Ovary (tissue), 7 donors: ENCODE measurements at regions not wholly inside any gene's neighbourhood (a gene's known extent, or its start where the extent isn't known, plus 50 kb on each side); places are given as distances from the start of the nearest gene placed in this dataset.

Experiments used
- DNase-seq, 5 donors: peaks; one replicate each; pipeline ENCODE4 v3.0.0-alpha.2; 2019 to 2020
- H3K27ac ChIP-seq, 2 donors: fragments of 200-600 bp; one replicate each; pipeline versions ENCODE4 v1.5.1 to v1.8.0; 2019 to 2022
- H3K27me3 ChIP-seq: fragments of 200-600 bp; one replicate; pipeline ENCODE4 v1.8.0; 2022
- H3K36me3 ChIP-seq: fragments of 200-600 bp; sonication (generic); one replicate; pipeline ENCODE4 v1.5.1; 2019
- H3K4me1 ChIP-seq: one replicate; pipeline ENCODE4 v1.8.1; 2013; ENCODE audit warnings: mild to moderate bottlenecking, moderate library complexity; ENCODE audit not compliant: insufficient read depth
- H3K4me3 ChIP-seq: fragments of 200-600 bp; sonication (generic); one replicate; pipeline ENCODE4 v1.5.1; 2017
- H3K9me3 ChIP-seq, 2 donors: fragments of 200-600 bp in 1 of 2; sonication (generic) in 1 of 2; one replicate each; pipeline versions ENCODE4 v1.5.1 to v1.8.1; 2013 to 2019; ENCODE audit warnings: mild to moderate bottlenecking in 1 of 2, moderate library complexity in 1 of 2
- CTCF ChIP-seq, 3 donors: fragments of 450-650 bp in 2 of 3; fragments of 200-600 bp in 1 of 3; IDR thresholded peaks; one replicate each; pipeline versions ENCODE4 v1.5.1 to v1.8.0; 2016 to 2022; ENCODE audit warnings: antibody characterized with exemption in 3 of 3, mild to moderate bottlenecking in 1 of 3
- EP300 ChIP-seq: sonication (generic); formaldehyde crosslinking; IDR thresholded peaks from one replicate; pipeline ENCODE4 v1.6.1; 2017; ENCODE audit warnings: antibody characterized with exemption
- POLR2A ChIP-seq: fragments of 450-650 bp; IDR thresholded peaks from one replicate; pipeline ENCODE4 v1.6.1; 2017; ENCODE audit warnings: antibody characterized with exemption, mild to moderate bottlenecking, moderate library complexity
- WGBS, 3 donors: extraction: QIAGEN DNeasy Blood & Tissue Kit in 1 of 3; methylation state at CpG; one replicate each; pipeline versions ENCODE4 v1.1.5 to v1.1.7; 2013 to 2017; 5-methylcytosine and 5-hydroxymethylcytosine counted together
- intact Hi-C, 4 donors: fragments of 100-400 bp; cut with DNase I; formaldehyde crosslinking; loops; one replicate each; pipeline versions ENCODE4 v1.11.0 to v1.15.1; 2022 to 2023
- donor health status: DM: no; HTN: no; CAD: no; lungs with moderate emphysema.
- donor health status: DM: no; HTN: no; CAD: no.
- donor health status: Bipolar disorder and iron deficiency.
- donor health status: DM: no; HTN: no; CAD: no.
- donor health status: DM: yes; HTN: yes; CAD: no.

- no peaks in the 10 kb centered on the region for H3K4me1 ChIP-seq
- intact Hi-C loops = loop anchor here in 1 of 4 donors (10.0 kb wide), 1 partner anchor 1629 kb away; no protein-coding TSS in a partner anchor
- H3K36me3 ChIP-seq = no peaks in the 10 kb centered on the region
- no peaks in the 10 kb centered on the region for H3K9me3 ChIP-seq
- DNase-seq = no peak
- WGBS, 3 donors = 63 to 79% (median 68%) methylated on average over 1 of the region's 1 CpG
- no peak overlapping the region for H3K4me3 ChIP-seq
- H3K27ac ChIP-seq = no peak overlapping the region
- TF ChIP-seq CTCF (IDR thresholded peaks at IDR 0.05) = no peak
- no peaks in the 10 kb centered on the region for H3K27me3 ChIP-seq
These were observed 904.2 kb downstream of the SI start for GRCh38 chr3:164174059-164174458.

- 82 to 92% (median 84%) methylated on average over 1 of the region's 1 CpG for WGBS, 3 donors
- intact Hi-C loops = no loop called here
- TF ChIP-seq CTCF (IDR thresholded peaks at IDR 0.05) (no peak), EP300 (no peak), POLR2A (no peak)
- no peaks in the 10 kb centered on the region for H3K4me1 ChIP-seq
- no peaks in the 10 kb centered on the region for H3K36me3 ChIP-seq
- H3K9me3 ChIP-seq = no peaks in the 10 kb centered on the region
- no peaks in the 10 kb centered on the region for H3K27me3 ChIP-seq
- no peak overlapping the region for H3K4me3 ChIP-seq
- no peak for DNase-seq
- no peak overlapping the region for H3K27ac ChIP-seq
These were observed 922.9 kb downstream of the SI start for GRCh38 chr3:164155400-164155799.

GRCh38 chr3:164144824-164145223, 933.5 kb downstream of the SI start:
- H3K36me3 ChIP-seq = no peaks in the 10 kb centered on the region
- intact Hi-C loops = loop anchor here in 1 of 4 donors (5.0 kb wide), 1 partner anchor 1142 kb away; no protein-coding TSS in a partner anchor
- H3K27ac ChIP-seq = no peak overlapping the region
- no peak for DNase-seq
- H3K27me3 ChIP-seq = no peaks in the 10 kb centered on the region
- no peaks in the 10 kb centered on the region for H3K9me3 ChIP-seq
- no peaks in the 10 kb centered on the region for H3K4me1 ChIP-seq
- WGBS, 3 donors = 78 to 79% (median 79%) methylated on average over 2 of the region's 2 CpGs
- no peak overlapping the region for H3K4me3 ChIP-seq
- TF ChIP-seq CTCF (IDR thresholded peaks at IDR 0.05) (no peak), EP300 (no peak), POLR2A (no peak)

GRCh38 chr3:164132878-164133277, 945.4 kb downstream of the SI start:
- WGBS, 3 donors = 88 to 89% (median 88%) methylated on average over 1 of the region's 1 CpG
- no peaks in the 10 kb centered on the region for H3K9me3 ChIP-seq
- intact Hi-C loops = no loop called here
- DNase-seq = no peak
- H3K4me1 ChIP-seq = no peaks in the 10 kb centered on the region
- TF ChIP-seq CTCF (IDR thresholded peaks at IDR 0.05) (no peak), POLR2A (no peak), EP300 (no peak)
- H3K27me3 ChIP-seq = no peaks in the 10 kb centered on the region
- H3K4me3 ChIP-seq = no peak overlapping the region
- no peak overlapping the region for H3K27ac ChIP-seq
- H3K36me3 ChIP-seq = no peaks in the 10 kb centered on the region
